Thymus (tissue), 11 donors: ENCODE measurements at regions not wholly inside any gene's neighbourhood (a gene's known extent, or its start where the extent isn't known, plus 50 kb on each side); places are given as distances from the start of the nearest gene placed in this dataset.

Experiments used
- DNase-seq, 9 donors: peaks; one replicate each; pipeline ENCODE4 v3.0.0-alpha.2; 2013; ENCODE audit warnings: low spot score in 9 of 9, low read depth in 6 of 9, missing footprints in 1 of 9
- H3K27ac ChIP-seq, 2 donors: one replicate each; pipeline ENCODE4 v1.5.1; 2013; ENCODE audit warnings: control low read depth in 1 of 2, low read depth in 1 of 2, low read length in 1 of 2, mild to moderate bottlenecking in 1 of 2, moderate library complexity in 1 of 2
- H3K27me3 ChIP-seq, 2 donors: one replicate each; pipeline ENCODE4 v1.5.1; 2013; ENCODE audit warnings: low read length in 1 of 2; ENCODE audit not compliant: control insufficient read depth in 2 of 2, insufficient read depth in 1 of 2
- H3K36me3 ChIP-seq, 2 donors: one replicate each; pipeline ENCODE4 v1.5.1; 2013; ENCODE audit warnings: low read length in 1 of 2, mild to moderate bottlenecking in 1 of 2, moderate library complexity in 1 of 2; ENCODE audit not compliant: control insufficient read depth in 2 of 2, insufficient read depth in 2 of 2
- H3K4me1 ChIP-seq, 2 donors: one replicate each; pipeline ENCODE4 v1.5.1; 2013; ENCODE audit warnings: low read length in 2 of 2; ENCODE audit not compliant: control insufficient read depth in 2 of 2, insufficient read depth in 2 of 2
- H3K4me3 ChIP-seq, 2 donors: one replicate each; pipeline ENCODE4 v1.5.1; 2013; ENCODE audit warnings: low read length in 2 of 2, control low read depth in 1 of 2, mild to moderate bottlenecking in 1 of 2
- H3K9me3 ChIP-seq, 2 donors: one replicate each; pipeline ENCODE4 v1.5.1; 2013; ENCODE audit warnings: low read length in 1 of 2, mild to moderate bottlenecking in 1 of 2; ENCODE audit not compliant: control insufficient read depth in 2 of 2, insufficient read depth in 1 of 2
- WGBS: extraction: QIAGEN DNeasy Blood & Tissue Kit; methylation state at CpG from one replicate; pipeline ENCODE4 v1.1.7; 2013; 5-methylcytosine and 5-hydroxymethylcytosine counted together
- donor health status: healthy.

- no peaks in the 10 kb centered on the region for H3K9me3 ChIP-seq
- DNase-seq = no peak
- no peak overlapping the region for H3K4me3 ChIP-seq
- no peaks in the 10 kb centered on the region for H3K4me1 ChIP-seq
- 90% methylated on average over 1 of the region's 1 CpG for WGBS
- H3K27ac ChIP-seq = no peak overlapping the region
- H3K27me3 ChIP-seq = no peaks in the 10 kb centered on the region
- H3K36me3 ChIP-seq = no peaks in the 10 kb centered on the region
Observed at GRCh38 chr15:87211547-87211946, 1045.0 kb downstream of the NTRK3 start.

GRCh38 chr15:87209891-87210689 lies 1046.4 kb downstream of the NTRK3 start:
- no peak overlapping the region for H3K4me3 ChIP-seq
- no peaks in the 10 kb centered on the region for H3K4me1 ChIP-seq
- 55% methylated on average over 3 of the region's 3 CpGs for WGBS
- no peaks in the 10 kb centered on the region for H3K9me3 ChIP-seq
- H3K27me3 ChIP-seq = no peaks in the 10 kb centered on the region
- no peaks in the 10 kb centered on the region for H3K36me3 ChIP-seq
- H3K27ac ChIP-seq = no peak overlapping the region
- DNase-seq = no peak

GRCh38 chr15:87207990-87208580 lies 1048.5 kb downstream of the NTRK3 start:
- Histone ChIP-seq H3K36me3 (no peaks in the 10 kb centered on the region), H3K27ac (no peak overlapping the region)
- DNase-seq = no peak

GRCh38 chr15:87207251-87207650 lies 1049.3 kb downstream of the NTRK3 start:
- Histone ChIP-seq H3K9me3 (no peaks in the 10 kb centered on the region), H3K36me3 (no peaks in the 10 kb centered on the region), H3K27me3 (no peaks in the 10 kb centered on the region), H3K4me3 (no peak overlapping the region), H3K27ac (no peak overlapping the region), H3K4me1 (no peaks in the 10 kb centered on the region)
- 97% methylated on average over 2 of the region's 2 CpGs for WGBS
- no peak for DNase-seq

More at GRCh38 chr15:87207990-87208580, 1048.5 kb downstream of the NTRK3 start:
- no peaks in the 10 kb centered on the region for H3K27me3 ChIP-seq
- H3K4me3 ChIP-seq = no peak overlapping the region
- no peaks in the 10 kb centered on the region for H3K9me3 ChIP-seq
- no peaks in the 10 kb centered on the region for H3K4me1 ChIP-seq

- DNase-seq = no peak
- Histone ChIP-seq H3K27me3 (no peaks in the 10 kb centered on the region), H3K9me3 (no peaks in the 10 kb centered on the region), H3K4me3 (no peak overlapping the region), H3K36me3 (no peaks in the 10 kb centered on the region), H3K4me1 (no peaks in the 10 kb centered on the region), H3K27ac (no peak overlapping the region)
- 61% methylated on average over 2 of the region's 2 CpGs for WGBS
Observed at GRCh38 chr15:87201986-87202385, 1054.6 kb downstream of the NTRK3 start.

GRCh38 chr15:87200149-87200548 lies 1056.4 kb downstream of the NTRK3 start:
- Histone ChIP-seq H3K4me1 (no peaks in the 10 kb centered on the region), H3K36me3 (no peaks in the 10 kb centered on the region), H3K27ac (no peak overlapping the region), H3K9me3 (peaks cover 0 to 3% of the 10 kb centered on the region in 2 donors), H3K4me3 (no peak overlapping the region), H3K27me3 (no peaks in the 10 kb centered on the region)
- 84% methylated on average over 2 of the region's 2 CpGs for WGBS
- no peak for DNase-seq

GRCh38 chr15:87197981-87198380 lies 1058.6 kb downstream of the NTRK3 start:
- no peaks in the 10 kb centered on the region for H3K4me1 ChIP-seq
- no peak overlapping the region for H3K4me3 ChIP-seq
- WGBS = 90% methylated on average over 3 of the region's 3 CpGs
- no peaks in the 10 kb centered on the region for H3K27me3 ChIP-seq
- H3K27ac ChIP-seq = no peak overlapping the region
- H3K9me3 ChIP-seq = peaks cover 0 to 3% of the 10 kb centered on the region in 2 donors
- no peaks in the 10 kb centered on the region for H3K36me3 ChIP-seq
- no peak for DNase-seq

- Histone ChIP-seq H3K4me1 (no peaks in the 10 kb centered on the region), H3K4me3 (no peak overlapping the region), H3K27ac (no peak overlapping the region), H3K9me3 (peaks cover 0 to 3% of the 10 kb centered on the region in 2 donors), H3K27me3 (no peaks in the 10 kb centered on the region), H3K36me3 (no peaks in the 10 kb centered on the region)
- no peak for DNase-seq
- WGBS = 90% methylated on average over 4 of the region's 4 CpGs
Observed at GRCh38 chr15:87196498-87196897, 1060.0 kb downstream of the NTRK3 start.

GRCh38 chr15:87193481-87193880 lies 1063.1 kb downstream of the NTRK3 start:
- Histone ChIP-seq H3K36me3 (no peaks in the 10 kb centered on the region), H3K27me3 (no peaks in the 10 kb centered on the region), H3K27ac (no peak overlapping the region), H3K4me3 (no peak overlapping the region), H3K9me3 (peaks cover 0 to 3% of the 10 kb centered on the region in 2 donors), H3K4me1 (no peaks in the 10 kb centered on the region)
- WGBS = 66% methylated on average over 6 of the region's 6 CpGs
- no peak for DNase-seq
